Gastrocnemius medialis (tissue), 4 donors: ENCODE measurements at regions not wholly inside any gene's neighbourhood (a gene's known extent, or its start where the extent isn't known, plus 50 kb on each side); places are given as distances from the start of the nearest gene placed in this dataset.

Experiments
- ATAC-seq, 2 donors: fragments of 150-250 bp; one replicate each; pipeline ENCODE4 v1.9.1; 2016
- DNase-seq, 2 donors: peaks; one replicate each; pipeline ENCODE4 v3.0.0-alpha.2; 2019
- H3K27ac ChIP-seq, 4 donors: fragments of 200-600 bp; sonication (generic); 1 replicate in 1 of 4; 2 replicates in 3 of 4; pipeline ENCODE4 v1.5.1; 2016 to 2018; ENCODE audit warnings: mild to moderate bottlenecking in 2 of 4, moderate library complexity in 1 of 4
- H3K27me3 ChIP-seq, 3 donors: fragments of 200-600 bp; sonication (generic) in 2 of 3; 1 replicate in 1 of 3; 2 replicates in 2 of 3; pipeline versions ENCODE4 v1.5.1 to v1.6.0; 2016 to 2019; ENCODE audit warnings: mild to moderate bottlenecking in 1 of 3, moderate library complexity in 1 of 3
- H3K36me3 ChIP-seq, 2 donors: fragments of 200-600 bp; sonication (generic) in 1 of 2; one replicate each; pipeline ENCODE4 v1.5.1; 2017 to 2018
- H3K4me1 ChIP-seq, 2 donors: fragments of 200-600 bp; sonication (generic) in 1 of 2; one replicate each; pipeline ENCODE4 v1.5.1; 2016 to 2017; ENCODE audit warnings: mild to moderate bottlenecking in 2 of 2
- H3K4me3 ChIP-seq, 4 donors: fragments of 200-600 bp; sonication (generic) in 3 of 4; 1 replicate in 1 of 4; 2 replicates in 3 of 4; pipeline ENCODE4 v1.5.1; 2016 to 2019; ENCODE audit warnings: mild to moderate bottlenecking in 2 of 4
- H3K9me3 ChIP-seq, 3 donors: fragments of 200-600 bp; sonication (generic) in 2 of 3; 1 replicate in 1 of 3; 2 replicates in 2 of 3; pipeline ENCODE4 v1.5.1; 2016 to 2019
- CTCF ChIP-seq, 5 experiments: fragments of 450-650 bp in 3 of 5; fragments of 200-600 bp in 2 of 5; sonication (generic) in 2 of 5; IDR thresholded peaks in 4 of 5; conservative IDR thresholded peaks in 1 of 5; 1 replicate in 4 of 5; 2 replicates in 1 of 5; pipeline ENCODE4 v1.5.1; 2016 to 2019; ENCODE audit warnings: antibody characterized with exemption in 5 of 5, mild to moderate bottlenecking in 3 of 5, moderate library complexity in 3 of 5
- POLR2A ChIP-seq, 2 donors: fragments of 450-650 bp; IDR thresholded peaks; one replicate each; pipeline ENCODE4 v1.6.1; 2017; ENCODE audit warnings: antibody characterized with exemption in 2 of 2, mild to moderate bottlenecking in 2 of 2, moderate library complexity in 2 of 2
- in situ Hi-C, 4 donors: fragments of 200-750 bp; cut with MboI; loops; one replicate each; pipeline versions ENCODE4 v1.15.0 to v1.8.0; 2017; ENCODE audit warnings: low sequenced_read_pairs in 4 of 4
- intact Hi-C: fragments of 100-400 bp; cut with DNase I; formaldehyde crosslinking; loops from one replicate; pipeline ENCODE4 v1.15.1; 2023; ENCODE audit warnings: low total_unique reads

- TF ChIP-seq POLR2A (IDR thresholded peaks at IDR 0.05) (no peak), CTCF (IDR thresholded peaks at IDR 0.05 in 4 of 5, conservative IDR thresholded peaks at IDR 0.05 in 1 of 5) (no peak)
- no peaks in the 10 kb centered on the region for H3K9me3 ChIP-seq
- in situ Hi-C loops (no loop called here), intact Hi-C loops (no loop called here)
- H3K4me1 ChIP-seq: no peaks in the 10 kb centered on the region
- DNase-seq (no peak), ATAC-seq (no peak)
- H3K4me3 ChIP-seq: no peak overlapping the region
- H3K36me3 ChIP-seq: no peaks in the 10 kb centered on the region
- no peak overlapping the region for H3K27ac ChIP-seq
- no peaks in the 10 kb centered on the region for H3K27me3 ChIP-seq
These were observed 120.0 kb downstream of the C5orf15 start for GRCh38 chr5:133848341-133848811.

GRCh38 chr5:133847886-133848285, 120.5 kb downstream of the C5orf15 start:
- no peak overlapping the region for H3K4me3 ChIP-seq
- H3K4me1 ChIP-seq: no peaks in the 10 kb centered on the region
- no peak for ATAC-seq
- intact Hi-C loops: no loop called here
- TF ChIP-seq POLR2A (IDR thresholded peaks at IDR 0.05) (no peak), CTCF (IDR thresholded peaks at IDR 0.05 in 4 of 5, conservative IDR thresholded peaks at IDR 0.05 in 1 of 5) (no peak)
- in situ Hi-C loops: no loop called here
- no peaks in the 10 kb centered on the region for H3K9me3 ChIP-seq
- no peak overlapping the region for H3K27ac ChIP-seq
- no peaks in the 10 kb centered on the region for H3K27me3 ChIP-seq
- no peak for DNase-seq
- H3K36me3 ChIP-seq: no peaks in the 10 kb centered on the region

GRCh38 chr5:133847301-133847700, 121.1 kb downstream of the C5orf15 start:
- ATAC-seq (no peak), DNase-seq (no peak)
- intact Hi-C loops: no loop called here
- no peaks in the 10 kb centered on the region for H3K4me1 ChIP-seq
- H3K4me3 ChIP-seq: no peak overlapping the region
- no peak overlapping the region for H3K27ac ChIP-seq
- no peaks in the 10 kb centered on the region for H3K9me3 ChIP-seq
- TF ChIP-seq POLR2A (IDR thresholded peaks at IDR 0.05): no peak
- TF ChIP-seq CTCF (IDR thresholded peaks at IDR 0.05 in 4 of 5, conservative IDR thresholded peaks at IDR 0.05 in 1 of 5): no peak
- in situ Hi-C loops: no loop called here
- H3K27me3 ChIP-seq: no peaks in the 10 kb centered on the region
- H3K36me3 ChIP-seq: no peaks in the 10 kb centered on the region

GRCh38 chr5:133846478-133847226, 121.8 kb downstream of the C5orf15 start:
- no peak for ATAC-seq
- no peaks in the 10 kb centered on the region for H3K36me3 ChIP-seq
- TF ChIP-seq POLR2A (IDR thresholded peaks at IDR 0.05) (no peak), CTCF (IDR thresholded peaks at IDR 0.05 in 4 of 5, conservative IDR thresholded peaks at IDR 0.05 in 1 of 5) (no peak)
- no peak overlapping the region for H3K27ac ChIP-seq
- no peaks in the 10 kb centered on the region for H3K9me3 ChIP-seq
- no peaks in the 10 kb centered on the region for H3K4me1 ChIP-seq
- in situ Hi-C loops: no loop called here
- H3K27me3 ChIP-seq: no peaks in the 10 kb centered on the region
- no peak overlapping the region for H3K4me3 ChIP-seq
- no peak for DNase-seq
- intact Hi-C loops: no loop called here

- ATAC-seq (no peak), DNase-seq (no peak)
- H3K36me3 ChIP-seq: no peaks in the 10 kb centered on the region
- H3K4me1 ChIP-seq: no peaks in the 10 kb centered on the region
- in situ Hi-C loops (no loop called here), intact Hi-C loops (no loop called here)
- no peaks in the 10 kb centered on the region for H3K9me3 ChIP-seq
- no peak for TF ChIP-seq CTCF (IDR thresholded peaks at IDR 0.05 in 4 of 5, conservative IDR thresholded peaks at IDR 0.05 in 1 of 5)
- no peak for TF ChIP-seq POLR2A (IDR thresholded peaks at IDR 0.05)
- H3K27me3 ChIP-seq: no peaks in the 10 kb centered on the region
- H3K4me3 ChIP-seq: no peak overlapping the region
- no peak overlapping the region for H3K27ac ChIP-seq
These were observed 123.2 kb downstream of the C5orf15 start for GRCh38 chr5:133845271-133845670.
